Keratinocyte (primary cell): ENCODE measurements at regions not wholly inside any gene's neighbourhood (a gene's known extent, or its start where the extent isn't known, plus 50 kb on each side); places are given as distances from the start of the nearest gene placed in this dataset.

Experiments used
- DNase-seq: peaks from one replicate; pipeline ENCODE4 v3.0.0-alpha.2; 2011; ENCODE audit warnings: low read depth, missing footprints, low spot score
- FAIRE-seq: peaks from 2 replicates; lab custom pipeline; 2011; peaks lifted over from hg19 to GRCh38; lab: Jason Lieb, UNC
- H2AFZ ChIP-seq: 2 replicates; pipeline ENCODE4 v1.6.0; 2012; ENCODE audit warnings: low read length, control low read depth, inconsistent platforms; ENCODE audit not compliant: control insufficient read depth
- H3K27ac ChIP-seq: 2 replicates; pipeline ENCODE4 v1.5.1; 2011; ENCODE audit warnings: low read length; ENCODE audit not compliant: control insufficient read depth, insufficient read depth
- H3K27me3 ChIP-seq: 3 replicates; pipeline ENCODE4 v1.6.0; 2011; ENCODE audit warnings: low read length; ENCODE audit not compliant: control insufficient read depth, insufficient read depth; ENCODE audit errors: extremely low read depth
- H3K36me3 ChIP-seq, 2 experiments: 2 replicates in 1 of 2; 3 replicates in 1 of 2; pipeline ENCODE4 v1.5.1; 2011; ENCODE audit warnings: low read length in 2 of 2, mild to moderate bottlenecking in 1 of 2; ENCODE audit not compliant: control insufficient read depth in 2 of 2, insufficient read depth in 2 of 2; ENCODE audit errors: extremely low read depth in 1 of 2
- H3K4me1 ChIP-seq: 3 replicates; pipeline ENCODE4 v1.5.1; 2011; ENCODE audit warnings: low read length; ENCODE audit not compliant: control insufficient read depth, insufficient read depth; ENCODE audit errors: extremely low read depth
- H3K4me2 ChIP-seq: 3 replicates; pipeline ENCODE4 v1.6.0; 2011; ENCODE audit warnings: low read depth, low read length; ENCODE audit not compliant: control insufficient read depth, insufficient read depth; ENCODE audit errors: extremely low read depth
- H3K4me3 ChIP-seq, 3 experiments: fragments of 200-600 bp in 1 of 3; sonication (generic) in 1 of 3; 2 replicates in 2 of 3; 3 replicates in 1 of 3; pipeline ENCODE4 v1.5.1; 2011 to 2016; ENCODE audit warnings: low read length in 3 of 3, mild to moderate bottlenecking in 3 of 3, control low read depth in 2 of 3, inconsistent platforms in 1 of 3, low read depth in 1 of 3, mixed read lengths in 1 of 3, mixed run types in 1 of 3, moderate library complexity in 1 of 3; ENCODE audit not compliant: control insufficient read depth in 2 of 3, insufficient read depth in 2 of 3; ENCODE audit errors: extremely low read depth in 1 of 3
- H3K79me2 ChIP-seq: 2 replicates; pipeline ENCODE4 v1.6.0; 2012; ENCODE audit warnings: low read length; ENCODE audit not compliant: control insufficient read depth, insufficient read depth
- H3K9ac ChIP-seq: 3 replicates; pipeline ENCODE4 v1.6.0; 2011; ENCODE audit warnings: low read length; ENCODE audit not compliant: control insufficient read depth, insufficient read depth; ENCODE audit errors: extremely low read depth
- H3K9me1 ChIP-seq: 3 replicates; pipeline ENCODE4 v1.6.0; 2011; ENCODE audit warnings: low read length; ENCODE audit not compliant: control insufficient read depth, insufficient read depth; ENCODE audit errors: extremely low read depth
- H3K9me3 ChIP-seq: 2 replicates; pipeline ENCODE4 v1.5.1; 2012; ENCODE audit warnings: low read depth, low read length; ENCODE audit not compliant: control insufficient read depth
- H4K20me1 ChIP-seq: 3 replicates; pipeline ENCODE4 v1.6.0; 2011; ENCODE audit warnings: low read length; ENCODE audit not compliant: control insufficient read depth, insufficient read depth; ENCODE audit errors: extremely low read depth
- EZH2 ChIP-seq: IDR thresholded peaks from one replicate; pipeline ENCODE4 v1.6.1; 2012; ENCODE audit warnings: inconsistent platforms, mild to moderate bottlenecking, low read length, moderate library complexity
- dilution Hi-C: fragments of 300-500 bp; cut with MboI; formaldehyde crosslinking; loops from one replicate; pipeline ENCODE4 v1.7.0; 2020; ENCODE audit warnings: low sequenced_read_pairs; ENCODE audit not compliant: extremely low pct_ligation_motif_present
- TF ChIP-seq, protein P1 (sequence below), 3 experiments: IDR thresholded peaks in 1 of 3; conservative IDR thresholded peaks in 1 of 3; optimal IDR thresholded peaks in 1 of 3; 2 replicates in 2 of 3; 3 replicates in 1 of 3; pipeline versions ENCODE3 to v1.5.1; 2011; ENCODE audit warnings: low read length in 3 of 3, mild to moderate bottlenecking in 3 of 3, moderate library complexity in 2 of 3, control low read depth in 1 of 3, inconsistent platforms in 1 of 3; ENCODE audit not compliant: insufficient read depth in 2 of 3; ENCODE audit errors: extremely low read depth in 1 of 3

DNA sequence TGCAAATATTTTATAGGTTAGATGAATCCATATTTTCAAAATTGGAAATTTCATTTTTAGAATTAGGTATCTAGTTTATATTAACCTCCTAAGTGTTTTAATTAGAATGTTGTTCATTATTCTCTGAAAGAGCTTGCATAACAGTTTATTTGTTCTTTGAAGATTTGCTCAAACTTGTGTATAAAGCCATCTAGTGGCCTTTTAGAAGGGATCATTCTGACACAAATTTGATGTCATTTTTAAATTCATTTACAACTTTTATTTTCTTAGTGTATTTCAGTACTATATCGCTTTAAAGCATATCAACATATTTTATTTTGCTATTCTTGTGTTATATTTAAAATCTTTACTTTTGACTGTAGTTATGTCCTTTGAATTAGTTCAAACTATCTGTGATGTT is 527.0 kb upstream of the NRG3 start:
- no peak overlapping the region for H3K9ac ChIP-seq
- no peaks in the 10 kb centered on the region for H3K27me3 ChIP-seq
- dilution Hi-C loops: no loop called here
- no peak overlapping the region for H3K4me2 ChIP-seq
- no peaks in the 10 kb centered on the region for H3K36me3 ChIP-seq
- no peaks in the 10 kb centered on the region for H4K20me1 ChIP-seq
- H3K9me3 ChIP-seq: no peaks in the 10 kb centered on the region
- H3K27ac ChIP-seq: no peak overlapping the region
- no peaks in the 10 kb centered on the region for H3K4me1 ChIP-seq
- no peaks in the 10 kb centered on the region for H3K79me2 ChIP-seq
- no peak for DNase-seq
- H3K4me3 ChIP-seq: no peak overlapping the region
- no peak for TF ChIP-seq EZH2
- TF ChIP-seq, protein P1, sequence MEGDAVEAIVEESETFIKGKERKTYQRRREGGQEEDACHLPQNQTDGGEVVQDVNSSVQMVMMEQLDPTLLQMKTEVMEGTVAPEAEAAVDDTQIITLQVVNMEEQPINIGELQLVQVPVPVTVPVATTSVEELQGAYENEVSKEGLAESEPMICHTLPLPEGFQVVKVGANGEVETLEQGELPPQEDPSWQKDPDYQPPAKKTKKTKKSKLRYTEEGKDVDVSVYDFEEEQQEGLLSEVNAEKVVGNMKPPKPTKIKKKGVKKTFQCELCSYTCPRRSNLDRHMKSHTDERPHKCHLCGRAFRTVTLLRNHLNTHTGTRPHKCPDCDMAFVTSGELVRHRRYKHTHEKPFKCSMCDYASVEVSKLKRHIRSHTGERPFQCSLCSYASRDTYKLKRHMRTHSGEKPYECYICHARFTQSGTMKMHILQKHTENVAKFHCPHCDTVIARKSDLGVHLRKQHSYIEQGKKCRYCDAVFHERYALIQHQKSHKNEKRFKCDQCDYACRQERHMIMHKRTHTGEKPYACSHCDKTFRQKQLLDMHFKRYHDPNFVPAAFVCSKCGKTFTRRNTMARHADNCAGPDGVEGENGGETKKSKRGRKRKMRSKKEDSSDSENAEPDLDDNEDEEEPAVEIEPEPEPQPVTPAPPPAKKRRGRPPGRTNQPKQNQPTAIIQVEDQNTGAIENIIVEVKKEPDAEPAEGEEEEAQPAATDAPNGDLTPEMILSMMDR (optimal IDR thresholded peaks at IDR 0.05 in 1 of 3, IDR thresholded peaks at IDR 0.05 in 1 of 3, conservative IDR thresholded peaks at IDR 0.05 in 1 of 3; ENCODE audit: extremely low read depth in 1 of 3, insufficient read depth in 2 of 3, low read length in 3 of 3): no peak
- H3K9me1 ChIP-seq: no peaks in the 10 kb centered on the region
- H2AFZ ChIP-seq: no peak overlapping the region
- no peak for FAIRE-seq

DNA sequence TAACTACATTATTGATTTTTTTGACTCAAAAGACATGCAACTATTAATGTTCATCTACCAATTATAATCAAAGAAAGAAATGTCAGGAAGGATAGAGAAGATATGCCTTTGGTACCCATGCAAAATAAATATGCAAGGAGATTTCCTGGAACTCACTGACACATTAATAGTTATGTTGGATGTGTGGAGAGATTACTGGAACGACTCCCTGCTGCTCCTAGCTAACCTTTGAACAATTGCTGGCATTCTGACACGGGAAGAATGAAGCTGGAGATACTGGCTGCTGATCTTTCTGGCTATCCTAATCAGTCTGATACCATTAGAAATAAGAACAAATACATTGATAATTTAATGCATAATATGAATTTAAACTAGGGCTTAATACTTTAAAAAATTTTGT is 507.9 kb upstream of the NRG3 start:
- Histone ChIP-seq H3K27ac (no peak overlapping the region), H4K20me1 (no peaks in the 10 kb centered on the region), H3K27me3 (no peaks in the 10 kb centered on the region), H3K4me2 (no peak overlapping the region), H3K4me3 (no peak overlapping the region), H3K9me3 (no peaks in the 10 kb centered on the region), H3K36me3 (no peaks in the 10 kb centered on the region), H3K9me1 (no peaks in the 10 kb centered on the region), H3K9ac (no peak overlapping the region), H3K4me1 (no peaks in the 10 kb centered on the region), H3K79me2 (no peaks in the 10 kb centered on the region), H2AFZ (no peak overlapping the region)
- dilution Hi-C loops: no loop called here
- TF ChIP-seq, protein P1 (optimal IDR thresholded peaks at IDR 0.05 in 1 of 3, IDR thresholded peaks at IDR 0.05 in 1 of 3, conservative IDR thresholded peaks at IDR 0.05 in 1 of 3; ENCODE audit: extremely low read depth in 1 of 3, insufficient read depth in 2 of 3, low read length in 3 of 3): no peak
- no peak for TF ChIP-seq EZH2
- no peak for FAIRE-seq
- no peak for DNase-seq
